ENCODE measurements at regions not wholly inside any gene's neighbourhood (a gene's known extent, or its start where the extent isn't known, plus 50 kb on each side); places are given as distances from the start of the nearest gene placed in this dataset.

DNA sequence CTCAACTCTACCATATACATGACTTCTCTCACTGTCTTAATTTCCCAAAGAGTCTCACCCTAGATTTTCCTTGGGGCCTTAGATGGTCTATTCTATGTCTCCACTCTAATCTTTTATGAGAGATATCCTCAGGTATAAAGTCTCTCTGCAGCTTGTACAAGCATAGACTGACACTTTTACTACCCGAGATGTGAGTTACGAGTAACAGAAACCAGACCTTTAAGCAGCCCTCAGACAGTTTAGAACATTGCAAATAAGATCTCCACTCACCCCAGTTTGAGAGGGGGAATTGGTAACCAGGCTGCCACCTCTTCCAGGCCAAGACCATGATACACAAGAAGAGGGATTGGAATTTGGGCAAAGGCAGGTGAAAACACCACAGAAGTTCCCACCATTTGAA lies 542.5 kb downstream of the TLE4 start:
- DNase-seq (ENCODE audit: low spot score) (no peak), ATAC-seq (ENCODE audit: low FRiP score) (no peak)
- no peak for TF ChIP-seq CTCF (IDR thresholded peaks at IDR 0.05)

DNA sequence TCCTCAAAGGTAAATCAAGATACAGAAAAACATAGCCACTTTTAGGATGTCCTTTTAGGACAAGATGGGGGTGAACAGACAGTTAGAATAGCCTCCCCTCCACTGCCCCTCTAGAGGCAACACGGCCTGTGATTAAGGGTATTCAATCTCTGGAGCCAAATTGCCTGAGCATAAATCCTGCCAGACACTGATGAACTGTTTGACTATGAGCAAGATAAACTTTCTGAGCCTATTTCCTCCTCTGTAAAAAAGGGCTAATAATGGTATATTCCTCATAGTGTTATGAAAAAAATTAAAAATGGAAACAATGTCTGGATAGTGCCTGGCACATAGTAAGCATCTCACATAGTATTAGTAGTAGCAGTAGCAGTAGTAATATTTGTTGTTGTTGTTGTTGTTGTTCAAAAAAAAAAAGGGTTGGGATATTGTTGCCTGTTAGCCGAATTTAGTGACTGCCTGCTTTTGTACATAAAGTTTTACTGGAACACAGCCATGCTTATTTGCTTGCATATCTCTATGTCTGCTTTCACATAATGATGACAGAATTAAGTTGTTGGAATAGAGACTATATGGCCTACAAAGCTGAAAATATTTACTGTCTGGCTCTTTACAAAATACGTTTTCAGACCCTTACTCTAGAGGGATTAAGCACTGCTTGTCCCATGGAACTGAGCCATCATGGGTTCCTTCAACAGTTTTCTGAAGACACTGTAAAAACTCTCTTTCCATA lies 536.3 kb downstream of the TLE4 start:
- TF ChIP-seq CTCF (IDR thresholded peaks at IDR 0.05) = no peak
- DNase-seq (ENCODE audit: low spot score) = no peak
- no peak for ATAC-seq (ENCODE audit: low FRiP score)

DNA sequence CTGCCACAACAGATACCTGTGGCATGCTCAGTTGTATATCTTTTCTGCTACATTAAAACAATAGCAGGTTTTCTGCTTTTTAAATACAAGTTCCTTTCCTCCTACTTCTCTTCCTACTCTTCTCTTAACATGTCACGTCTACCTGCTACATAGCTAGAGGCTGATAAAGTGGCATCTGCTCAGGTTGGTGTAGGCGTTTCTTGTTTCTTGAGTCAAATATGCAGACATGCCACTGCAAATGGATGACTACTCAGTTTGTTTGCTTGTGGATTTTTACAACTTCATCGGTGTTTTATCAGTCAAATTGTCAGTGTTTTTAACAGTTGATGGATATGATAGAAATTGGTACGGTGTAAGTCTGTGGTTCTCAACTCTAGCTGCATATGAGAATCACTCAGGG lies 525.7 kb downstream of the TLE4 start:
- TF ChIP-seq CTCF (IDR thresholded peaks at IDR 0.05) = no peak
- DNase-seq (ENCODE audit: low spot score) = no peak
- no peak for ATAC-seq (ENCODE audit: low FRiP score)

GRCh38 chr9:80094176-80094771 lies 522.5 kb downstream of the TLE4 start:
- ATAC-seq (ENCODE audit: low FRiP score) = no peak
- no peak for TF ChIP-seq CTCF (IDR thresholded peaks at IDR 0.05)

GRCh38 chr9:80093695-80094094 lies 521.9 kb downstream of the TLE4 start:
- DNase-seq (ENCODE audit: low spot score) = no peak
- TF ChIP-seq CTCF (IDR thresholded peaks at IDR 0.05) = no peak
- no peak for ATAC-seq (ENCODE audit: low FRiP score)

More at GRCh38 chr9:80094176-80094771, 522.5 kb downstream of the TLE4 start:
- no peak for DNase-seq (ENCODE audit: low spot score)

DNA sequence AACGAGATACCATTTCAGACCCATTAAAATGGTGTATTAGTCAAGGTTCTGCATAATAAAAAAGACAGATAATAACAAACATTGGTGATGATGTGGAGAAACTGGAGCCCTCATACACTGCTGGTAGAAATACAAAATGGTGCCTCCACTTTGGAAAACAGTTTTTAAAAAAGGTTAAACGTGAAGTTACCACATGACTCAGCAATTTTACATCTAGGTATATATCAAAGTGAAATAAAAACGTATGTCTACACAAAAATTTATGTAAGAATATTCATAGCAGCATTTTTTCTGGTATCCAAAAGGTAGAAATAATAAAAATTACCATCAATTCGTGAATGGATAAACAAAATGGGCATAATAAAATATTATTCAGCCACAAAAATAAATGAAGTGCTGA lies 519.8 kb downstream of the TLE4 start:
- ATAC-seq (ENCODE audit: low FRiP score) = no peak
- no peak for TF ChIP-seq CTCF (IDR thresholded peaks at IDR 0.05)
- no peak for DNase-seq (ENCODE audit: low spot score)

DNA sequence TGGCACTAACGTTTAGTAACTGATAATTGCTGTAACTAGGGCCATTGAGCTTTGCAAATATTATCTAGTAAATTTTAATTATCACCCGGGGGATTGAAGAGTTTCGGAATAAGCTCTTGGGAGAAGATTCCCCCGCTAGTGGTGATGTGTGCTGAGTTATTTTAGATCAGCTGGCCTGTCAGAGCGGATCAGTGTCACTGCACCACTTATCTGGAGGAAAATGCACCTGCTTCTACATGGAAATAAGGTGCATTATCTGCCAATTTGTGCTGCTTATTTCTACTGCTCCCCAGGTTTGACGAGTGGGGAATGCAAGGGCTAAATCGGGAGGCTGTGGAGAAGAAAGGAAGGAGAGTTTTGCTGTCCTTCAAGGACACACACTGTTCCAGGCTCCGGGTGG lies 518.6 kb downstream of the TLE4 start:
- DNase-seq (ENCODE audit: low spot score) = no peak
- ATAC-seq (ENCODE audit: low FRiP score) = no peak
- no peak for TF ChIP-seq CTCF (IDR thresholded peaks at IDR 0.05)
